NCI-H526 (cell line): ENCODE measurements at regions not wholly inside any gene's neighbourhood (a gene's known extent, or its start where the extent isn't known, plus 50 kb on each side); places are given as distances from the start of the nearest gene placed in this dataset.
"Not testable (repeated sequence)": the region's sequence is repeated elsewhere in the genome, so short reads cannot be mapped to it uniquely, and the experiment has no call there.

Source experiments
- DNase-seq, 2 experiments: peaks; one replicate each; lab custom pipeline; 2025; lab: John Stamatoyannopoulos, UW

GRCh38 chr4:141346144-141346543 lies 125.4 kb downstream of the ZNF330 start:
- DNase-seq: peak; percentile 26 to 37

- no peak for DNase-seq
Observed at GRCh38 chr4:141347684-141348083, 127.0 kb downstream of the ZNF330 start.

- DNase-seq: no peak
Observed at GRCh38 chr4:141348125-141348524, 127.4 kb downstream of the ZNF330 start.

- no peak for DNase-seq
Observed at GRCh38 chr4:141348573-141348972, 127.9 kb downstream of the ZNF330 start.

- DNase-seq: no peak
Observed at GRCh38 chr4:141349236-141349635, 128.5 kb downstream of the ZNF330 start.

GRCh38 chr4:141350122-141350905 lies 129.6 kb downstream of the ZNF330 start:
- DNase-seq: no peak

GRCh38 chr4:141352331-141352730 lies 131.6 kb downstream of the ZNF330 start:
- DNase-seq: no peak

GRCh38 chr4:141352909-141353525 lies 132.3 kb downstream of the ZNF330 start:
- DNase-seq: no peak

GRCh38 chr4:141356321-141356962 lies 135.7 kb downstream of the ZNF330 start:
- DNase-seq: no peak

GRCh38 chr4:141356963-141357335 lies 136.3 kb downstream of the ZNF330 start:
- DNase-seq: no peak

GRCh38 chr4:141368241-141368640 lies 147.5 kb downstream of the ZNF330 start:
- not testable (repeated sequence) for DNase-seq

- DNase-seq: no peak
Observed at GRCh38 chr4:141371206-141371605, 150.5 kb downstream of the ZNF330 start.

GRCh38 chr4:141375855-141376254 lies 155.2 kb downstream of the ZNF330 start:
- DNase-seq: no peak

GRCh38 chr4:141376769-141377168 lies 156.1 kb downstream of the ZNF330 start:
- no peak for DNase-seq

GRCh38 chr4:141387299-141387698 lies 166.6 kb downstream of the ZNF330 start:
- DNase-seq: no peak

GRCh38 chr4:141388481-141388880 lies 167.8 kb downstream of the ZNF330 start:
- no peak for DNase-seq

- DNase-seq: no peak
Observed at GRCh38 chr4:141389649-141390048, 169.0 kb downstream of the ZNF330 start.

GRCh38 chr4:141390571-141390970 lies 169.9 kb downstream of the ZNF330 start:
- DNase-seq: no peak

GRCh38 chr4:141391293-141391692 lies 170.6 kb downstream of the ZNF330 start:
- no peak for DNase-seq

GRCh38 chr4:141391771-141392170 lies 171.1 kb downstream of the ZNF330 start:
- DNase-seq: no peak

GRCh38 chr4:141395246-141395830 lies 174.6 kb downstream of the ZNF330 start:
- no peak for DNase-seq

GRCh38 chr4:141395919-141396318 lies 175.2 kb downstream of the ZNF330 start:
- no peak for DNase-seq

GRCh38 chr4:141402712-141403111 lies 182.0 kb downstream of the ZNF330 start:
- DNase-seq: no peak
